ENCODE measurements at regions not wholly inside any gene's neighbourhood (a gene's known extent, or its start where the extent isn't known, plus 50 kb on each side); places are given as distances from the start of the nearest gene placed in this dataset.
"Not testable (repeated sequence)": the region's sequence is repeated elsewhere in the genome, so short reads cannot be mapped to it uniquely, and the experiment has no call there.

GRCh38 chr14:52202151-52202550, 65.3 kb upstream of the PTGDR start:
- no peak for DNase-seq (ENCODE audit: low spot score)

DNA sequence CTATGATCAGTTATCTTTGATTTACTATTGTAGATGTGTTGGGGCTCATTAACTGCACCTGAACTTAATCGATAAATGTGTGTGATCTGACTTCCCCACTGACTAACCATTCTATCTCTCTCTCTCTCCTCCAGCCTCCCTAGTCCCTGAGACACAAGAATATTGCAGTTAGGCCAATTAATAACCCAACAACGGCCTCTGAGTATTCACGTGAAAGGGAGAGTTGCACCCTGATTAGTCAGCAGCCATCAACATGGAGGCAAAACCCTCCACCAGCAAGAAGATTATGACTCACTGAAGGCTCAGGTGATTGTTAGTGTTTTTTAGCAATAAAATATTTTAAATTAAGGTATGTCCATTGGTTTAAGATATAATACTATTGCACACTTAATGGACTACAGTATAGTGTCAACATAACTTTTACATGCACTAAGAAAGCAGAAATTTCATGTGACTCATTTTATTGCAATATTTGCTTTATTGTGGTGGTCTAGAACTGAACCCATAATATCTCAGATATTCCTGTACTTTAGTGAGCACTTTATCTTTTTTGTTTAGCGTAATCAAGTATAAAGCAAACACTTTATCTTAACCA, 77.1 kb upstream of the PTGDR start:
- DNase-seq (ENCODE audit: low spot score) = no peak

- DNase-seq (ENCODE audit: low spot score) = no peak
Measured at GRCh38 chr14:52189325-52189724, 78.2 kb upstream of the PTGDR start.

DNA sequence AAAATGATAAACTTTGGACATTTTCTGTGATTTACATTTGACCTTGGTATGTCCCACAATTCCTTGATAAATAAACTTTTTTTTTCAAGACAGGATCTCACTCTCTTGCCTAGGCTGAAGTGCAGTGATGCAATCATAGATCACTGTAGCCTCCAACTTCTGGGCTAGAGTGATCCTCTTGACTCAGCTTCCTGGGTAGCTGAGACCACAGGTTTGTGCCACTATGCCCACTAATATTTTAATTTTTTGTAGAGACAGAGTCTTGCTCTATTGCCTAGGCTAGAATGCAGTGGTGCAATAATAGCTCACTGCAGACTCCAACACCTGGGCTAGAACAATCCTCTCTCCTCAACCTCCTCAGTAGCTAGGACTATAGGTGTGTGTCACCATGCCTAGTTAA, 79.1 kb upstream of the PTGDR start:
- no peak for DNase-seq (ENCODE audit: low spot score)

GRCh38 chr14:52185178-52185577, 82.3 kb upstream of the PTGDR start:
- no peak for DNase-seq (ENCODE audit: low spot score)

- no peak for DNase-seq (ENCODE audit: low spot score)
Measured at GRCh38 chr14:52182853-52183252, 84.6 kb upstream of the PTGDR start.

- DNase-seq (ENCODE audit: low spot score) = no peak
Measured at GRCh38 chr14:52179141-52179790, 88.2 kb upstream of the PTGDR start.

GRCh38 chr14:52175982-52176502, 91.5 kb upstream of the PTGDR start:
- DNase-seq (ENCODE audit: low spot score) = peak; percentile 60

DNA sequence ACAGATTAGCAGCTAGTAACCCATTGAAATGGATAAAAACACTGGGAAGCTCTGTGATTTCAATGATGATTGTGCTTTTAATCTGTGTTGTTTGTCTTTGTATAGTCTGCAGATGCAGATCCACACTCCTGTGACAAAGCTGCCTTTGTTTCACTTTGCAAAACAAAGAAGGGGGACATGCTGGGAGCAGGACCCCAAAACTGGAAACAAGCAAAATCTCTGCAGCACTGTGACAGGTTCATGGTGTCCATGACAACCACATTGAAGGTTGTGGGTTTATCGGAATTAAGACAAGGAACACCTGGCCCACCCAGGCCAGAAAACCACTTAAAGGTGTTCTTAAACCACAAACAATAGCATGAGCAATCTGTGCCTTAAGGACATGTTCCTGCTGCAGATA, 95.6 kb upstream of the PTGDR start:
- DNase-seq (ENCODE audit: low spot score) = not testable (repeated sequence)

DNA sequence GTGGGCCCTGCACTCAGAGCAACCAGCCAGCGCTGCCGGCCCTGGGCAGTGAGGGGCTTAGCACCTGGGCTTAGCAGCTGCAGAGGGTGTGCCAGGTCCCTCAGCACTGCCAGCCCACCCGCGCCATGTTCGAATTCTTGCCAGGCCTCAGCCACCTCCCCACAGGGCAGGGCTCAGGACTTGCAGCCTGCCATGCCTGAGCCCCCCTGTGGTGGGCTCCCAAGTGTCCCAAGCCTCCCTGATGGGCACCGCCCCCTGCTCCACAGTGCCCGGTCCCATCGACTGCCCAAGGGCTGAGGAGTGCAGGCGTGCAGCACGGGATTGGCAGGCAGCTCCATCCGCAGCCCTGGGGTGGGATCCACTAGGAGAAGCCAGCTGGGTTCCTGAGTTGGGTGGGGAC, 98.0 kb upstream of the NID2 start:
- no peak for DNase-seq (ENCODE audit: low spot score)

- DNase-seq (ENCODE audit: low spot score) = no peak
Measured at GRCh38 chr14:52155651-52156213, 86.9 kb upstream of the NID2 start.

GRCh38 chr14:52154992-52155650, 86.3 kb upstream of the NID2 start:
- DNase-seq (ENCODE audit: low spot score) = peak; percentile 21

GRCh38 chr14:52153939-52154338, 85.1 kb upstream of the NID2 start:
- no peak for DNase-seq (ENCODE audit: low spot score)

GRCh38 chr14:52150162-52150561, 81.3 kb upstream of the NID2 start:
- DNase-seq (ENCODE audit: low spot score) = no peak

DNA sequence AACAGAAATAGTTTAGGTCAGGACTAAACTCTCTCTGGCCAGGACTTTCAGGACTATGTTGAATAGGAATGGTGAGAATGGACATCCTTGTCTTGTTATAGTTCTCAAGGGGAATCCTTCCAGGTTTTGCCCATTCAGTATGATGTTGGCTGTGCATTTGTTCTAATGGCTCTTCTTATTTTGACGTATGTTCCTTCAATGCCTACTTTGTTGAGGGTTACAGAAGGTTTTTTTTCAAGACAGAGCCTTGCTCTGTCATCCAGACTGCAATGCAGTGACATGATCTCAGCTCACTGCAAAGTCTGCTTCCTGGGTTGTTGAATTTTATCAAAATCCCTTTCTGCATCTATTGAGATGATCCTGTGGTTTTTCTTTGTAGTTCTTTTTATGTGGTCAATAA, 79.5 kb upstream of the NID2 start:
- DNase-seq (ENCODE audit: low spot score) = no peak

GRCh38 chr14:52146504-52146903, 77.6 kb upstream of the NID2 start:
- DNase-seq (ENCODE audit: low spot score) = no peak

DNA sequence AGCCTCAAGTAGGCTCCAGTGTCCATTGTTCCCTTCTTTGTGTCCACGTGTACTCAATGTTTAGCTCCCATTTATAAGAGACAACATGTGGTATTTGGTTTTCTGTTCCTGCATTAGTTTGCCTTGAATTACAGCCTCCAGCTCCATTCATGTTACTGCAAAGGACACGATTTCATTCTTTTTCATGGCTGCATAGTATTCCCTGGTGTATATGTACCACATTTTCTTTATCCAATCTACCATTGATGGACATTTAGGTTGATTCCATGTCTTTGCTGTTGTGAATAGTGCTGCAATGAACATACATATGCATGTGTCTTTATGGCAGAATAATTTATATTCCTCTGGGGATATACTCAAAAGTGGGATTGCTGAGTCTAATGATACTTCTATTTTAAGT, 75.2 kb upstream of the NID2 start:
- not testable (repeated sequence) for DNase-seq (ENCODE audit: low spot score)

GRCh38 chr14:52142504-52142903, 73.6 kb upstream of the NID2 start:
- no peak for DNase-seq (ENCODE audit: low spot score)

DNA sequence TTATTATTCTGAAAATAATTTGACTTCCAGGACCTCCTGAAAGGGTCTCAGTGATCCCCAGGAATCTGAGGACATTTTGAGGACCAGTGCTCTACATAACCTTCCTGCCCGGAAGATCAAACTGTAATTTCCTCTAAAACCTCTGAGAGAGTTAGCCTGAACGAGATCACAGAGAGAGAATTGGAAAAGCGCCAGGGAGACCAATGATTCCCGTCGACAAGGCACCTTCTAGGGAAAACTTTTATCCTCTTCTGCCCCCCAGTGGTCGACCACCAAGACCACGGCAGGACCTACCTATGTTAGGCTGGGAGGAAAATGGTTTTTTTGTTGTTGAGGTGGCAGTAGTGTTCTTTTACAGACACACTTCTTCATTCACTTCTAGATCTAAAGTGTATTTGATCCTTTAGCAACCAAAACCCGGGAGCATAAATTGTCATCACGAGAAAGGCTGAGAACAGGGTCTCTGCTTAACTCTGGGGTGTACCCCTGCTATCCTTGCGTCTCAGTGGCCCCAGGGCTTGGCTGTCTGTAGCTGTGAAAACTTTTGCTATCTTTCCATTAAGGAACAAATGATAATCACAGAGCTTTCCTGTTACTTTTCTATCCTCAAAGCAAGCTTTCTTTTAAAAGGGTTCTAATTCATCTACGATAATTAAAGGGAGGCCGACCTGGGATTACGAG, 62.9 kb upstream of the NID2 start:
- DNase-seq (ENCODE audit: low spot score) = peak; percentile 56

DNA sequence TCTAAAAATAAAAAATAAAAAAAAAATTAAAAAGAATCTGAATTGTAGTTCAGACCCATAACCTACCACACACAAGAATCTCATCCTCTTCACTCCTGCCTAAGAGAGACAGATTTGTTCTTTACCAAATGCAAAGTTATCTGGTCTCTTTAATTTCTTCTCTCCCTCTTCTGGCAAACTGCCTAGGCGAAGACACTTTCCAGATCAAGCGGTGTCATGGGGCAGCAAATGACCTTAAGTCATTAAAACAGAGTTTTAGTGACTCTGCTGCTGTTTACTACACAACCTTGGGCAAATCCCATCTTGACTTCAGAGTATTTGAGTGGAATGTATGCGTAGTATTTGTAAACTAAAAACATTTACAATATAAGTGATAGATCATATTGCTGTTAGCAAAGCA, 60.9 kb upstream of the NID2 start:
- DNase-seq (ENCODE audit: low spot score) = no peak

- DNase-seq (ENCODE audit: low spot score) = no peak
Measured at GRCh38 chr14:52125885-52126284, 57.0 kb upstream of the NID2 start.

All from CD4-positive, alpha-beta T cell treated with Interleukin-15 for 4 hours (primary cell).